Stimulated activated CD4-positive, alpha-beta T cell treated with anti-CD3 and anti-CD28 coated beads, Interleukin-15, amount 100 ng/mL, for 24 hours (primary cell): ENCODE measurements at regions not wholly inside any gene's neighbourhood (a gene's known extent, or its start where the extent isn't known, plus 50 kb on each side); places are given as distances from the start of the nearest gene placed in this dataset.
A peak's percentile ranks its signal among the peaks of the same experiment; 100 is the strongest.
"Not testable (repeated sequence)": the region's sequence is repeated elsewhere in the genome, so short reads cannot be mapped to it uniquely, and the experiment has no call there.

Source experiments
- DNase-seq: peaks from one replicate; pipeline ENCODE4 v3.0.0-alpha.2; 2020

GRCh38 chr14:23751616-23752015 is 115.5 kb downstream of the DHRS2 start:
- DNase-seq = no peak

- no peak for DNase-seq
These were observed 127.2 kb downstream of the DHRS2 start for GRCh38 chr14:23763394-23763793.

GRCh38 chr14:23766737-23767401 is 130.7 kb downstream of the DHRS2 start:
- no peak for DNase-seq

GRCh38 chr14:23769221-23769728 is 133.1 kb downstream of the DHRS2 start:
- not testable (repeated sequence) for DNase-seq

DNA sequence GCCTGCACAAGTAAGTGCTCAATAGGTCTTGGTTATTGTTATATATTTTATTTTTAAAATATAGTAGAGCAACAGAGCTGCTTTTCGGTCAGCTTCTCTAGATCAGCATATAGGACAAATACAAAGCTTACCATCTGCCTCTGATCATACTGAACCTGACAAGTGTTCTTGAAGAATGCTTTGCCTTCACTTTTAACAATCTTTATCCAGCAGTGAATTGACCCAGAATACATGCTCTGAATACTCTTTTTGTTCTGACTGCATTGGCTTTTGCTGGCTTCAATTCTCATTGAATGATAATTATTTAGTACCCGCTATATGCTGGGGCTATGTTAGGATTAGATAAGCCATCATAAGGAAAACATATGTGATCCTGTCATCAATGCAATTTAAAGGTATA is 137.8 kb downstream of the DHRS2 start:
- DNase-seq = no peak

DNA sequence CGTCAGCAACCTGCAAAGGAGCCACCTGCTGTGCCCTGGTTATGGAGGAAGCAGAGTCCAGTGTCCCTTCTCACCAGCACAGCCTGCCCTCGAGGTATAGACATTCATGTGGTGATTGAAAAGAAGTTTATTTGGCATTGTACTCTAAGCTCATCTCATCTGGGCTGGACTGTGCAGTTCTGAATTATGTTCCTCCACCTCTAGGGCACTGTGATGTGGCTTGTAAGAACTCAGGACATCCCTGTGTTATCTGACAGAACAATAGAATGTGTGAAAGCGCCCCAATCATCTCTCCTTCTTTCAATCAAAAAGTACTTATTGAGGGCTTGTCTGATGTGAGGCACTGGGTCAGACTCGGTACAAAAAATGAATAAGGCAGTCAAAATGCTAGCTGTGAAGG is 140.1 kb downstream of the DHRS2 start:
- no peak for DNase-seq

GRCh38 chr14:23785208-23785607 is 149.0 kb downstream of the DHRS2 start:
- DNase-seq = no peak

- DNase-seq = no peak
These were observed 151.3 kb downstream of the DHRS2 start for GRCh38 chr14:23787436-23787835.

GRCh38 chr14:23789696-23790095 is 153.5 kb downstream of the DHRS2 start:
- DNase-seq = no peak

DNA sequence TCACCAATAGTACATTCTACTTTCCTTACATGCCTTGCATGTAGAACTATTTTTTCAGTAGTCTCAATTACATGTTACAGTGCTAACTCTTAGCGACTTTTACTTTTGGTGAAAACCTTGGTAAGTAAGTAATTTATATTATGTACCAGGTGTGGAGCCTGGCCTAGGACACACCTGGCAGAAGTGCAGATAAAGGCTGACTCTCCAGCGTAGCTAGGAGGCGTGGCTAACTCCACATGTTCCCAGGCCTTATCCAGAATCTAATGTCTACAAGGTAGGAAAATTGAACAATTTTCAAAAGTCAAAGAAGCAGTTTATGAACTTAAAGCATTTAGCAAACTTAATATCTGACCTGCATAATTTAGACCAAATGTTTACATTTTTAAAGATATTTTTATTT is 157.4 kb downstream of the DHRS2 start:
- no peak for DNase-seq

DNA sequence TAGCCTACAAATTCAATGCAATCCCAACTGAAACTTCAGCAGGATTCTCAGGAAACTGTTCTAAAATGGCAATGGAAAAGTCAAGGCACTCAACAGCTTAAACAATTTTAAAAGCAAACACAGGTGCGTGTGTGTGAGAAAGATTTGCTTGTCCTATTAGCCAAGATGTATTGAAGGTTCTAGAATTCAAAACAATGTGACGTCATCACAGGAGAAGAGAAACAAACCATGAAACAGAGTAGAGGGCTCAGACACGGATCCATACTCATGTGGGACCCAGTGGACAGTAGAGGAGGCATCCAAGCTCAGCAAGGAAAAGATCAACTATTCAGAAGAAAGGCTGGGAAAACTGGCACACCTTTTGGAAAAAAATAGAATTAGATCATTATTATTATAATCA is 152.8 kb upstream of the DHRS4 start:
- no peak for DNase-seq

DNA sequence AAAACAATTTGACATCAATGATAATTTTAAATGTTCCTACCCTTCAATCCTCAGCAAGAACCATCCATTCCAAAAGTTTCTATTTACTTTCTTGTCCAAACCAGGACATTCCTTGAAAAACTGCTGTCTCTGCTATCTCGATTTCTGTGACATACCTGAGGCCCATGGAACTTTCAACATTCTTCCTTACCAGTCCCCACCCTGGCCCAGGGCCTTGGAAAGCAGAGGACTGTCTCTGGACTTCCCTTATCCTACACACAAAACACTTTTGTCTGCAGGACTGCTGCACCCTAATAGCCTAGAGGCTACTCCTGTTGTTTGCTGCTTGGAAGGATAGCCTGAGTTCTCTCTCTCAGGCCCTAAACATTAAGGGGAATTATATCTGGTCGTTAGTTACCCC is 151.8 kb upstream of the DHRS4 start:
- no peak for DNase-seq

- no peak for DNase-seq
These were observed 148.8 kb upstream of the DHRS4 start for GRCh38 chr14:23804817-23805216.

DNA sequence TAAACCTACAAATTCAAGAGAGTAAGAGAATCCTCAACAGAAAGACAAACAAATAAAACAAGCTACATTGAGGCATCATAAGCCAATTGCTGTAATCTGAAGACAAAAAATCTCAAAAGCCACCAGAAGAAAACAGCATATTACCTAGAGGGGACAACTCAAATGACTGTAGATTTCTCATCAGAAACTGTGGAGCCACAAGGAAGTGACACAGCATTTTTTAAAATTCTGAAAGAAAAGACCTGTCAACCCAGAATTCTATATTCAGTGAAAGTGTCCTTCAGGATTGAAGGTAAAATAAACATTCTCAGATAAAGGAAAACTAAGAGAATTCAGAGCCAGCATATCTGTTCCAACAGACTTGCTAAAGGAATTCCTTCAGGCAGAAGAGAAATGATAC is 147.8 kb upstream of the DHRS4 start:
- DNase-seq = no peak

DNA sequence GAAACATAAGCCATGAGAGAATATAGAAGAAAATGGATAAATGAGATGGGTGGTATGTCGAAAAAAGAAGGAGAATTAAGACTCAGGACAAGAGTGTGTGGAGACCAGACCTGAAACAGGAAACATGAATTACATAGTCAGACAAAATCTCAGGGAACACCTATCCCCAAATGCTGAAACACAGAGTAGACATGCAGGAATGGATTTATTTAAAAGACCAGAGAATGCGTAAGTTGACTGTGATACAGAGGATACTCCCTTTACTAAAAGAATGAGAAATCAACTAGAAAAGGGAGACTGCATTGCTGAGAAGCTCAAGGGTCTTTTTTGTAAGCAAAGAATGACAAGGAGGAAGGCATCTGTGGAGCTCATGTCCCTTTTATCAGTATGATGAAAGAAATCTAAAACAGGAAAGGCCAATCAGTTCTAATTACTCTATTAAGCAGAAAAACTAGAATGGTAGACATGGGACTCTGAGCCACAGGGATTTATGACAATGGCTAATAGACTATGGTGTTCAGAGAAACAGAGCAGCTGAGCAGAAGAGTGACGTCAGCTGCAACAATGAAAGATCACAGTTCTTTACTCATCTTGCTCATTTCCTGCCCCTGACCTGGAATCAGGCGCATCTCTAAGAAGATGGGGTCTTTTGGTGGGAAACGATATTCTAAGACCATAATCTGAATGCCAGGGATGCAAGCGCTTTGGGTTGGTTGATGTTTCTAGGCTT is 138.9 kb upstream of the DHRS4 start:
- no peak for DNase-seq

DNA sequence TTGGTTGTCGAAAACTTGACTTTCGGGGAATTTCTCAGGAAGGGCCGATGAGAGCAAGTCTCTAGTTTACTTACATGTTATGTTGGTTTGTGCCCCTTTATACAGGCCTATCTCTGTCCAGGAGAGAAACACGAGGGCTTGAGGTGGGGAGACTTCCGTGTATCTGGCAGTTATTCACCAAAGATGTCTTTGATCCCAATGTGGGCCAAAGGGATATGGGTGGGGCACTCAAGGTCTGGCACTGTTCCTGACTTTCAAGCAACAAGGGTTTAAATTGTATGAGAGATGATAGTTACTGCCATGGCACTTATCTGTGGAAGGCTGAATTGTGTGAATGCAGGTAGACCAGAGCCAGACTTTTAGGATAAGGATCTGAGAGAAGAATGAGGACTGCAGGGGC is 137.2 kb upstream of the DHRS4 start:
- DNase-seq = no peak

DNA sequence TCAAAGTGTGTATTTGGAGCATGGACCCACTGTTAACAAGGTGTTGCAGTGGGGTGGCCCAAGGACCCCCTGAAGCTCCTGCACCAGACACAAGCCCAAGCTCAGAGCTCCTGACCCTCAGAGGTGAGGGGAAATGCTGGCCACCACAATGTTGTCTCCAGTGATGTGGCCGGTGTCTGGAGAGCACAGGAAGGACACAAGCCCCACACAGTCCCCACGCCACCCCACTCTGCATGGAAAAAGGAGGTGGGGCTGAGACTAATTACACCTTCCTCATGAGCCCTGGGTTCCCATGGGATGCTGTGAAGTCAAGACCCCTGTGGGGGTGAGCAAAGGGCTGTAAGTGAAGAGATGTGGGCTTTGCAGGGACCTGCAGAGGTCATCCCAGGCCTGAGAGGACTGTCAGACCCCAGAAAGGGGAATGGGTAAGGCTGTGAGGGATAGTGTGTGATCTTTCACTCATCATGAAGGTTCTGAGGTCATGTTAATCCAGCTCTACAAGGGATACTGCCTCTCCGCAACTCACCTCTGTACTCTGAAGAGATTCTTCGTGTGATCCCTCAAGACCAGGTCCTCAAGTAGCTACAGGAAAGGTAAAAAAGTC is 136.3 kb upstream of the DHRS4 start:
- DNase-seq = no peak

DNA sequence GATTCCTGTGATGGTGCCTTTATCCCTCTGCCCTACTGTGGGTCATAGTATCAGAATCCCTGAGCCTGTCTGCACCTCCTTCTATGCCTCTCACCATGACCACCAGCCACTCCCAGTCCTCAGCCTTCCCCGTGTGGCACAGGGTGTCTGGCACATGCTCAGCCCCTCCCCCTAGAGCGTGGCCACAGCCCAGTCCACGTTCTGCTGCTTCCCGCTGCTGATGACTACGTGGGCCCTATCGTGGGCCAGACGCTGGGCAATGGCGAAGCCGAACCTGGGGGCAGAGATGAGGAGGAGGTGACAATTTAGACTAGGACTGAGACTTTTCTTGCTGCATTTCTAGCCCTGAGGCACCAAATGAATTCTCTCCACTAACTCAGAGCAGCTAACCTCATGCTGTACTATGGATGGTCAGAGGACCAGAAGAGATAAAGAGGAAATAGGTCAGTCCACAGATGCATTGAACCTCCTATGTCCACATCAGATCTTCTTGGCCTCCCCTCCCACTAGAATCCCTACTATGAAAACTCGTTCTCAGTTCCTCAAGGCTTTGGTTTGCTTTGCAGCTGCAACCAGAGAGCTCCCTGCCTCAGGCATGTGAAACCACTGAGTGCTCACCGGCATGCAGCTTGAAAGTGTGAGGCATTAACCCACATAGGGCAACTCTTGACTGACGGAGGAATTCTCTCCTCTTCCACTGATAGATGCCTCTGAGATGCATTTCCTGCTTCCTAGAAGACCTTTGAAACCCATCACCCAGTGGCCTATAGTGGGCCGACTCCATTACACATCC is 126.3 kb upstream of the DHRS4 start:
- no peak for DNase-seq

- no peak for DNase-seq
These were observed 125.6 kb upstream of the DHRS4 start for GRCh38 chr14:23828001-23828400.

GRCh38 chr14:23828616-23829015 is 125.0 kb upstream of the DHRS4 start:
- DNase-seq = no peak

GRCh38 chr14:23829736-23830471 is 123.7 kb upstream of the DHRS4 start:
- peak; percentile 2 for DNase-seq

GRCh38 chr14:23831596-23831995 is 122.0 kb upstream of the DHRS4 start:
- DNase-seq = no peak

- DNase-seq = no peak
These were observed 91.9 kb upstream of the DHRS4 start for GRCh38 chr14:23861666-23862065.
